Activated CD8-positive, alpha-beta memory T cell treated with anti-CD3 and anti-CD28 coated beads for 36 hours (primary cell): ENCODE measurements at regions not wholly inside any gene's neighbourhood (a gene's known extent, or its start where the extent isn't known, plus 50 kb on each side); places are given as distances from the start of the nearest gene placed in this dataset.

Source experiments
- CTCF ChIA-PET: fragments of 350-600 bp; sonication (Branson Sonifier 250); formaldehyde crosslinking; loops from one replicate; lab custom pipeline; 2021; ENCODE audit warnings: antibody characterized with exemption; lab: Charles Lee
- POLR2A ChIA-PET: fragments of 350-600 bp; sonication (Branson Sonifier 250); formaldehyde crosslinking; loops from one replicate; lab custom pipeline; 2021; ENCODE audit warnings: antibody characterized with exemption; lab: Charles Lee

- CTCF ChIA-PET, result no interaction called here
- POLR2A ChIA-PET, result no interaction called here
Observed at GRCh38 chr6:89028774-89029173, 51.8 kb upstream of the PNRC1 start.

- ChIA-PET POLR2A (no interaction called here), CTCF (no interaction called here)
Observed at GRCh38 chr6:89027756-89028155, 52.8 kb upstream of the PNRC1 start.

- CTCF ChIA-PET, result no interaction called here
- POLR2A ChIA-PET, result no interaction called here
Observed at GRCh38 chr6:89026151-89026550, 54.4 kb upstream of the PNRC1 start.

GRCh38 chr6:89025633-89026032 lies 54.9 kb upstream of the PNRC1 start:
- ChIA-PET POLR2A (no interaction called here), CTCF (no interaction called here)

- CTCF ChIA-PET, result no interaction called here
- POLR2A ChIA-PET, result no interaction called here
Observed at GRCh38 chr6:89024456-89024855, 56.1 kb upstream of the PNRC1 start.

- ChIA-PET CTCF (no interaction called here), POLR2A (no interaction called here)
Observed at GRCh38 chr6:89023591-89024441, 56.7 kb upstream of the PNRC1 start.

GRCh38 chr6:89022798-89023197 lies 57.8 kb upstream of the PNRC1 start:
- ChIA-PET POLR2A (no interaction called here), CTCF (no interaction called here)

- ChIA-PET CTCF (no interaction called here), POLR2A (interaction anchor here (0.6 kb wide), 1 partner anchor 1106 kb away, joined by 3 read pairs; no protein-coding TSS in a partner anchor)
Observed at GRCh38 chr6:89021629-89022028, 58.2 kb upstream of the RNGTT start.

- POLR2A ChIA-PET, result no interaction called here
- CTCF ChIA-PET, result no interaction called here
Observed at GRCh38 chr6:89015971-89016370, 52.6 kb upstream of the RNGTT start.

- POLR2A ChIA-PET, result no interaction called here
- CTCF ChIA-PET, result no interaction called here
Observed at GRCh38 chr6:89013438-89013837, 50.0 kb upstream of the RNGTT start.
